ENCODE measurements at regions not wholly inside any gene's neighbourhood (a gene's known extent, or its start where the extent isn't known, plus 50 kb on each side); places are given as distances from the start of the nearest gene placed in this dataset.

- TF ChIP-seq POLR2A (IDR thresholded peaks at IDR 0.05; ENCODE audit: low read length) = no peak
- TF ChIP-seq GATA1 (IDR thresholded peaks at IDR 0.05; ENCODE audit: low read depth, low read length) = no peak
Observed at GRCh38 chr21:35178827-35179226, 129.7 kb upstream of the RUNX1 start.

All from erythroblast (primary cell).